ENCODE measurements at regions not wholly inside any gene's neighbourhood (a gene's known extent, or its start where the extent isn't known, plus 50 kb on each side); places are given as distances from the start of the nearest gene placed in this dataset.

- DNase-seq = no peak
Measured at GRCh38 chr4:179509489-179509888, 2067.3 kb upstream of the AGA start.

GRCh38 chr4:179521952-179522351, 2079.7 kb upstream of the AGA start:
- no peak for DNase-seq

- DNase-seq = no peak
Measured at GRCh38 chr4:179530958-179531357, 2088.7 kb upstream of the AGA start.

GRCh38 chr4:179536694-179537093, 2094.5 kb upstream of the AGA start:
- DNase-seq = no peak

GRCh38 chr4:179539641-179540040, 2097.4 kb upstream of the AGA start:
- DNase-seq = no peak

GRCh38 chr4:179543771-179544170, 2101.5 kb upstream of the AGA start:
- DNase-seq = no peak

- DNase-seq = no peak
Measured at GRCh38 chr4:179544496-179544895, 2102.3 kb upstream of the AGA start.

GRCh38 chr4:179552131-179552530, 2109.9 kb upstream of the AGA start:
- DNase-seq = no peak

- no peak for DNase-seq
Measured at GRCh38 chr4:179563741-179564140, 2121.5 kb upstream of the AGA start.

GRCh38 chr4:179569549-179569948, 2127.3 kb upstream of the AGA start:
- no peak for DNase-seq

GRCh38 chr4:179582164-179582905, 2140.1 kb upstream of the AGA start:
- DNase-seq = no peak

- no peak for DNase-seq
Measured at GRCh38 chr4:179583221-179583620, 2141.0 kb upstream of the AGA start.

GRCh38 chr4:179584101-179584500, 2141.9 kb upstream of the AGA start:
- no peak for DNase-seq

- no peak for DNase-seq
Measured at GRCh38 chr4:179585761-179586160, 2143.5 kb upstream of the AGA start.

- DNase-seq = no peak
Measured at GRCh38 chr4:179586460-179586859, 2144.2 kb upstream of the AGA start.

GRCh38 chr4:179595671-179596410, 2153.6 kb upstream of the AGA start:
- DNase-seq = no peak

GRCh38 chr4:179596621-179597020, 2154.4 kb upstream of the AGA start:
- no peak for DNase-seq

GRCh38 chr4:179597301-179597700, 2155.1 kb upstream of the AGA start:
- no peak for DNase-seq

- DNase-seq = no peak
Measured at GRCh38 chr4:179601671-179602070, 2159.4 kb upstream of the AGA start.

- no peak for DNase-seq
Measured at GRCh38 chr4:179605196-179605595, 2163.0 kb upstream of the AGA start.

GRCh38 chr4:179607003-179607402, 2164.8 kb upstream of the AGA start:
- DNase-seq = no peak

- no peak for DNase-seq
Measured at GRCh38 chr4:179615704-179616103, 2173.5 kb upstream of the AGA start.

- no peak for DNase-seq
Measured at GRCh38 chr4:179618966-179619365, 2176.7 kb upstream of the AGA start.

GRCh38 chr4:179624768-179625181, 2182.5 kb upstream of the AGA start:
- no peak for DNase-seq

- no peak for DNase-seq
Measured at GRCh38 chr4:179625406-179625805, 2183.2 kb upstream of the AGA start.
